ENCODE measurements at regions not wholly inside any gene's neighbourhood (a gene's known extent, or its start where the extent isn't known, plus 50 kb on each side); places are given as distances from the start of the nearest gene placed in this dataset.
A peak's percentile ranks its signal among the peaks of the same experiment; 100 is the strongest.

DNA sequence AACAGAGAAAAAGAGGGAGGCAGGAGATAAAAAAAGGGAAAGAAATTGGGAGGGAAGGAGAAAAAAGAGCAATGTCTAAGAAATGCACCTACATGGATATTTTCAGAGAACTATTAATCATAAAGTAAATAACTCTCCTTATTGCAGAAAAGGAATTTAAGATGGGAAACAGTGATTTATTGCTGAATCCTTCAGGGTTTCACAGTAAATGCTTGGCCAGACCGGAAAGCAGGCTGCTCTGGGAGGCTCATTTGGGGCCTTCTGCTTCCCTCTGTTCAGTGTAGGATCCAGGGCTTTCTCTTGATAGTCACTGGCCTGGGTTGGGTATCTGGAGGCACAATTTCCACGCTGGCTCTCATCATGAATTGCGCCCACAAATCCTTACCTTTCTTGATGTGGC lies 324.3 kb upstream of the SORL1-AS1 start:
- no peak for DNase-seq

DNA sequence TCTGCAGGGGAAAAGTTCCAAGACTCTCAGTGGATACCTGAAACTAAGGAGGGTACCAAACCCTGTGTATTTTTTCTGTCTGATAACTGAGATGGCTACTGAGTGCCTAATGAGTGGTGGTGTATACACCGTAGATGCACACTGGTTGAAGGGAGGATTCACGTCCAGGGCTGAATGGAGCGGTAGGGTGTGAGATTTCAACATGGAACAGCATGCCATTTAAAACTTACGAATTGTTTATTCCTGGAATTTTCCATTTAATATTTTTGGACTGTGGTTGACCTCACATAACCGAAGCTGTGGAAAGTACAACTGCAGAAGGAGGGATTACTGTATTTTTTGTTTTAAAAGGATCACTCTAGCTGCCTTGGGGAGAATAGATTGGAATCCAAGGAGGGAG lies 322.5 kb upstream of the SORL1-AS1 start:
- DNase-seq, result no peak

DNA sequence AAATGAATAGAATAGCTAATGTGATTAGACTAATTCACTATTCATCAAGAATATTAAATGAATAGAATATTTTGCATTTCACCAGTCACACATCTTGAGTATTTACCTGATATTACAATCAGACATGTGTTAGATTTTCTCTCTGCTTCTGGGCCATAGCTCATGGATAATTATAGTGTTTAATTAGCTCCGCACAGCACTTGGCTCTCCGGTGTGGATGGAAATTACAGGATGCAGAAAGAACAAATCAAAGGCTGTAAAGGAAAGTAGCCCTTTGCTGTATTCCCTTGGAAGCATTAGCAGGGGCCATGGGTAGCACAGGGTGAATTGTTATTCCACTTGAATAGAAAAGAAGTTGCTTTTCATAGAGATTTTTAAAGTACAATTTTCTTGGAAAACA lies 320.3 kb upstream of the SORL1-AS1 start:
- DNase-seq, result peak; percentile 25

DNA sequence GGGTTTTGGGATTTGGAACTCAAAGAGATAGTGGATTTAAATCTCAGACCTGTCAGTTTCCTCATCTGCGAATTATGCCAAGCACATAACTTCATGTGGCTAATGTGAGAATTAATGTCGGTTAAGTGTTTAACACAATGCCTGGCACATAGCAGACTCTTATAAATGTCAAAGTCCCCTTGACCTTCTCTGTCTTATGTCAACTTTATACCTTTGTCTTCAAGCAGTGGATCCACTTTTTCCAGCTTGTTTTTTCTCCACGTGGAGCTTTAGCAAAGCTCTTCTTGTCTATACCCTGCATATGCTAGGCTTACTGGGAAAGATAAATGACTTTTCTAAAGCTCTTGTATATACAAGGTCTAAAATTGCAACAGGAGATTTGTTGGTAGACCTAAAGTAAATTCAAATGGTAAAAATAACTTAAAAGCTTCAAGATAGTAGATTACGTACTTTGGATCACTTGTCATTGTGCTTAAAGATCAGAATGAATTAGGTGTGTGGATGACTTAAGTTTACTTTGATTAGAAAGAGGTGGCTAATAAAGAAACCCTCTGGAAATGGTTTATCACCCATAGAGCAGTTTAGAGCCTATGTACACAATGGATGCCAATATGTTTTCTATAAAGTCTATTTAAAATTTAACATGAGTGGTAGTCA lies 318.3 kb upstream of the SORL1-AS1 start:
- DNase-seq, result no peak

DNA sequence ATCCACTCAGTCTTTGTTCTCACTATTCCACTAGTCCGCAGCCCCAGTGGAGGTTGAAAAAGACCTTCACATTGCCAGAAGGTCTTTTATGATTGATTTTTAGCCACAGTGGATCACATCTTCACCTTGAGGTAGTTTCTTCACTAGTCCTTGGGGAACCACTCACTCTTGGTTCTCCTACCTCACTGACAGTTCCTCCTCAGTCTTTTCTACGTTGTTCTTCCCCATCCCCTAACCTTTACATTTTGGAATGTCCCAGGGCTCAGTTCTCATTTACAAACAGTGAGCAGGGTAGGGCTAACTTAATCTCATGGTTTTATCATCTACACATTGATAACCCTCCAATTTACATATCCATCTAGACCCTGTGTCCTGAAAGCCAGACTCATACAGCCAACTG lies 316.4 kb upstream of the SORL1-AS1 start:
- no peak for DNase-seq

DNA sequence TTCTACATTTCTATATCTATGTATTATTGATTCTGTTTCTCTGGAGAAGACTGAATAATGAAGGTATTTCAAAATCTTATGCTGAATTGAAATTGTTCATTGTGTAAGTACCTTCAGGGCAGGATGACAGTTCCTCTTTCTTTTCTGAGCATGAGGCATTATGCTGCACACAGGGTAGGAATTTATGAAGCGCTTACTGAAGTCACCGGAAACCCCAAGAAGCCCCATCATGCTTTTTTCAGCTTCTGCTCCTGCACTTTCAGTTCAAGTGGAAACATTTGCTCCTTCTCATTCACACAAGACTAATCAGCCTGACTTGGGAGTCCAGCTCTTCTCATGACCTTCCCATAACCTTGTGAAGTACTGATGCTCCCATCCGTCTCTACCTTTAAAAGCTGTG lies 314.7 kb upstream of the SORL1-AS1 start:
- no peak for DNase-seq

DNA sequence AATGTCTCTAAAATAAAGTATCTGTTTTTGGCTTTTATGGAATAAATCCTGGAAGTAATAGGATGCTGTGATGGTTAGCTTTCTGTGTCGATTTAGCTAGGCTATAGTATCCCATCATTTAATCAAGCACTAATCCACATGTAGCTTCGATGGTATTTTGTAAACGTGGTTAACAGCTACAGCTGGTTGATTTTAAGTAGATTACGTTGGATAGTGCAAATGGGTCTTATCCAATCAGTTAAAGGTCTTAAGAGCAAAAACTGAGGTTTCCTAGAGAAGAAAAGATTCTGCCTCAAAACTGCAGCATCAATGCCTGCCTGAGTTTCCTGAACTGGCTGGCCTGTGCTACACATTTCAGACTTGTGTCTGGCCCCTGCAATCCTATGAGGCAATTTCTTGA lies 314.2 kb upstream of the SORL1-AS1 start:
- no peak for DNase-seq

DNA sequence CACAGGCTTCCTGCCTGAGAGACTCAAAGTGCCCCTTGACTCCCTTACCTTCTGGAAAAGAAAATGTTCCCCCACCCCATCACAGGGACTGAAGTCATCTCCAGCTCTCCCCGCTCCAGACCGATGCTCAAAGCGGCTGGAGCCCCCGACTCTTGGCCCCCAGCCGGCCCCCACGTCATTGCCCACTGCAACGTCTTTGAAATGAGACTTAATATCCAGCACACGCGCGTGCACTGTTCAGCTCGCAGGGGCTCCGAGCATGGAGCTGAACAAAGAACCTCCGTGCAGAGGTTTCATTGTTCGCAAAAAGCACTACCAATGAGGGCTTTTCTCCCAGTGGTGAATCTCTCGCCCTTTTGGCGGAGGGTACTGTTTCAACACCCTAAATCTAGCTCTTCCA lies 313.4 kb upstream of the SORL1-AS1 start:
- no peak for DNase-seq

DNA sequence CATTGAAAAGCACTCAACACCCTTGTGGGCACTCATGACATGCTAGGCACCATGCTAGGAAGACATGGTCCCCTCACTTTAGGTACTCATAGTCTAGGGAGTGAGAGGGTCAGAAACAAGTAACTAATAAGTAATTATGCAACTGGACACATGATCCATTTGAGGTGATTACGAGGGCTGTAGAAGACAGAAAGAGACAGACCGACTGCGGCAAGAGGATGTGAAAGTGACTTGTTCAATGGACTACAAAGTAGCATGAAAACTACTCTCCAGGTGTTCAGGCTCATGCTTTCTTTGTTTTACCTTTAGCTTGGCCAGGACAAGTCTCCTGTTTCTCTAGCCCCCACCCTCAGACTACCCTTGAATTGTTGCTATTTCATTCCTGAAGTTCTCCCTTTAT lies 310.8 kb upstream of the SORL1-AS1 start:
- DNase-seq, result no peak

DNA sequence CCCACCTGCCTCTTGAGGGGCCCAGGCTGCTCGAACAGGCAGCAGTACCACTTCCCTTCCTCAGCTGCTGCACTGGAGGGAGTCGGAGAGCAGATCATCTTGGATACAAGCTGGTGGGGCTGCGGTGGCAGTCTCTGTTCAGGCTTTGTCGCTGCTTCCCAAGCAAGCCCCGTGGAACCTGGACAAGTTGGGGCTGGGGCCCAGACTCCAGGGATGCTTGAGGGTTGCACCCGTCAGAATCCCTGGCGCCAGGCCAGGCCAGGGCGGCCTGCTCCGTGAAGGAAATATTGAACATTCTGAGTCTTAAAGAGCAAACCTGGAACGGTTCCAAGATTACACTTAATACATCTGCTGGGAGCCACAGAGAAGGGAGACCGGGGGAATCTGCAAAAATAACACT lies 310.1 kb upstream of the SORL1-AS1 start:
- DNase-seq, result peak; percentile 77

DNA sequence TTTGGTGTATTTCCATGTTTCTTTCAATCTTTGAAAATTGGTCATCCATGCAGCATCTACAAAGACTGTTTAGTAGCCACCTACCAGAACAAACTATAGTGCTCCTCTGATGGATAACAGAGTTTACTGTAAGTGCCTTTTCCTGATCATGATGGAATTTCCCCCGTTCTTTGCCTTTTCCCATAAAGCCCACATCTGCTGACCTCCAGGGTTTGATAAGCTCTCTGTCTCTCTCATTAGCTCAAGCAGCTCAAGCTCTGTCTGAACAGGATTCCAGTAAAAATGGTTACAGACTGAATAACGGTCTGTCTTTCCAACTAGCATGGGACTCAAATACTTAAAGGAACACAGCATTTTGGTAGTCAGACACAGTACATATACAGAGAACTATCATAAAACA lies 308.4 kb upstream of the SORL1-AS1 start:
- no peak for DNase-seq

DNA sequence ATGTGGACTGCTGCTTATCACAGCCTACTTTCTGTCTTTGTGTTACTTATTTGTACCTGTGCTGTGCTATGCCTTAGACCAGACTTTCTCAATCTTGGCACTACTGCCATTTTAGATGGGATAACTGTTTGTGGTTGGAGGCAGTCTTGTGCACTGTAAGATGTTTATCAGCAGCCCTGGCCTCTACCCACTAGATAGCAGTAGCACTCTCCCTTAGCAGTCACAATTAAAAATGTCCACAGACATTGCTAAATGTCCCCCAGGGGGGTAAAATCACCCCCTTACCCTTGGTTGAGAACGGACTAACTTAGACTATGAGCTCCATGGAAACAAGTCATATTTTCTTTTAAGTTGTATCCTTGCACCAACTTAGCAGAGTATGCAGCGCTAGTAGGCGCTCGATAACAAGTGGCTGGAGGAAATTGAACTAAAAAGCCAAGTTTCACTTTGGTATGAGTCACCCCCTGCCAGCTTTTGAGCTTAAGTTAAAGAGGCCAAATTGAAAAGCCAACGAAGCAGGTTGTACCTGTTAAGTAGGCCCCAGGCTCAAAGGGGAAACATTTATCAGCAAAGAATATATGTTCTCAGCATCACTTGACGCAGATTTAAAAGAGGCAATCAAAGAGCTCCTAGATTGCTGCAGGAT lies 304.8 kb upstream of the SORL1-AS1 start:
- no peak for DNase-seq

DNA sequence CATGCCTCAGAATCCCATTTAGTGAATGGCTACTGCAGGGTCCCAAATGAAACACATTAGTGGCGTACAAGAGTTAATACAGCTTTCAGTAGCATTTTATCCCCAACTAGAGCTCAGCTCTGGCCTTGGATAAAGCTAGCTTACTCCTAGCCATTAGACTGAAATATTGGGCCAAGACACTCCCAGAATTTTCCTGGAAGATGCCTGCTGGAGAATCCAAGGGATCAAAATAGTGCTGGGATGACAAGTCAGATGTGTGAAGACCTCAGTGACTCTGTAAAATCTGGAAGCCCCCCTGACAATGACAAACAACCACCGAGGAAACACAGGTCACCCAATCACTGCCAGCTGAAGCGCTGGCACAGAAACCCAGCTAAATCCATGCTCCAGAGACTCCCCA lies 303.1 kb upstream of the SORL1-AS1 start:
- DNase-seq, result no peak

DNA sequence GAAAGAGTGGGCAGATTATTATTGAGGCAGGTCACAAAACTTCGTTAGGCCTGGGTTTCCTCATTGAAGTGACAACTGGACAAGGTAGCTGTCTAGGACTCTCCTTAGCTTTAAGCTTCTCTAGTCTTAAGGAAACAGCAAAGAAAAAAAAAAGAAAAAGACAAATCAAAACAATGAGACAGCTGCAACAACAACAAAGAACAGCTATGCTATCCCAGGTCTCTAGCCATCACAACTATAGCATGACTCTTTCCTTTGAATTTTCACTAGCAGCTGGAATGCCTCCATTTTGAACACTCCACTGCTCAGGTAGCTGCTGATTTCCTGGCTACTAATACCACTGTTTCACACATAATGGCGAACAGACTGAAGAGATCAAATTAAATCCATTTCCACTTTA lies 302.4 kb upstream of the SORL1-AS1 start:
- no peak for DNase-seq

DNA sequence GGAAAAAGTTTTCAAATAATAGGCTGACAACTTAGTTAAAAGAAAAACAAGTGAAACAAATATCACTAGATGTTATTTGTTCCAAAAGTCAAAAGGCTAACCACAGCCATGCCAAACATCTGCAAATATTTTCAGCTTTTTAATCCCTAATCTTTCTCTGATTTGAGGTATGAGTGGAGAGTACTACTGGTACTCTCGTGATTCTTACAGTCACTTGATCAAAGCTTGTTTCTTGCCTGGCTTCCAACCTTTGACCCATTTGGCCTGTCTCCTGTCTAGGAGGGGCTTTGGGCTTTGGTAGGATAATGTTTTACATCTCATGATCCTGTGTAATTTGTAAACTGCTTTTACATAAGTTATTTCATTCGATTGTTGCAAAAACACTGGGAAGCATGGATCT lies 301.8 kb upstream of the SORL1-AS1 start:
- no peak for DNase-seq

DNA sequence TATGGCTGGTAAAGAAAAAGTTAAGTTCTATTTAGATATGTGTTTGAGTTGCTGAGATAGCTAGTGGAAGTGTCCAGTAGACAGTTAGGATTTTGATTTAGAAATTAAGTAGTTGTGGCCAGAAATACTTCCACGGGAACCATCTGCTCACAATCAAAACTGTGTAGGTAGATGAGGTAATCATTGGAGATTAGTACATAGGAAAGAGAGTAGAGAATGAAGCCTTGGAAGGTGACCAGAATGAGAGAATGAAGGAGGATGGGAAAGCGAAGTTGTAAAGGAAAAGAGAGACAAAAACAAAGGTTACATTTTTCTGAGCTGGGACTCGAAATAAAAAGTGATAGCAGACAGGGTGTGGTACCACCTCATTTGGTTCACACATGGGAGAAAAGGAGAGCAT lies 296.9 kb upstream of the SORL1-AS1 start:
- DNase-seq, result no peak

DNA sequence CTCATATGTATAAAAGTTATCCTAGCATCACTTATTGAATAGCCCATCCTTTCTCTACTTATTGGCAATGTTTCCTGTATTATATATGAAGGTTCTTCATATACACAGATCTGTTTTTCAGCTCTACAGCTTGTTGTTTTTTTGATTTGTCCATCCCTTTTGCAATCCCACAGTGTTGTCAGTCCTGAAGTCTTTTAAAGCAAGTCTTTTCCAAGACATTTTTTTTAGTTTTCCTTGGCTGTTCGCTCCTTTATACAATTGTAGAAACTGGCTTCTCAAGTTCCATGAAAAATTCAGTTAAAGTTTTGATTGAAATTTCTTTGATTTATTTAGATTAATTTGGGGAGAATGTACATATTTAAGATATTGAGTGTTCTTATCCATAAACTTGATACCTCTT lies 295.3 kb upstream of the SORL1-AS1 start:
- DNase-seq, result no peak

DNA sequence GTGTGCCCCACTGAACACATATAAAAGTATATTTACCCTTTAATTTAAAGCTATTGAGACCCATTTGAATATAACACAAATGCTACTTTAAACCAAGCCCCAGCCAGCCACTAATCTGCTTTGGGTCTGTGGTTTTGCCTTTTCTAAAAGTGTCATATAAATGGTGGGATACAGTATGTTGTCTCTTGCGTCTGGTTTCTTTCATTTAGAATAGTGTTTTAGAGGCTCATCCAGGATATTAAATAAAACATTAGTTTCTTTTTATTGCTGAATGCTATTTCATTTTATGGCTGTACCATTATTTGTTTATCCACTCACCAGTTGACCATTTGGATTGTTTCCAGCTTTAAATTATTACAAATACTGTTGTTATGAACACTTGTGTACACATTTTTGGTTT lies 290.5 kb upstream of the SORL1-AS1 start:
- DNase-seq, result no peak

DNA sequence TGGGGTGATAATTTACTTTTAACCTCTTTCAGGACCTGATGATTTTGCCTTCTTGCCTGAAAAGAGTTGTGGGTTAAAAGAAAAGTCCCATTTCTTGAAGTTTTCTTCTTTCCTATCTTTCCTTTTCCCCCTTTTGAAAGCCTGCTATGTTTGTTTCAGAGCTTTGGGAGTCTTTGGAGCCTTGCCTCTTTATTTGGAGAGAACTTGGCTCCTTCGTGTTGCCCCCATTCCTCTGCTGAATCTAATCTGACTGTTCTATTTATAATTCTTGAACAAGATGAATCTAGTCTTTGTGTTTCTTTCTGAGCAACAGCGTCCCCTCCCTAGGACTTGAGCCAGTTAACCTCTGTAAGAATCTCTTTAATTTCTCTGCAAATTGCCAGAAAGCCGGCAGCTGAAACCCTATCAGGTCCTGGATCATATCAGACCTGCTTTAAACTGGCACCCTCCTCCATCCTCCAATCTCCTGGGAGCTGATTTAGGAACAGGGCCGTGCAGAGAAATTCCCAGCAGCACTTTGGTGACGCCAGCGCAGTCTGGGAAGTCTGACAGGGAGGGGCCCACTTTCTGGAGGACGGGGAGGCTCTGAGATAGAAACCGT lies 289.1 kb upstream of the SORL1-AS1 start:
- peak; percentile 5 for DNase-seq

DNA sequence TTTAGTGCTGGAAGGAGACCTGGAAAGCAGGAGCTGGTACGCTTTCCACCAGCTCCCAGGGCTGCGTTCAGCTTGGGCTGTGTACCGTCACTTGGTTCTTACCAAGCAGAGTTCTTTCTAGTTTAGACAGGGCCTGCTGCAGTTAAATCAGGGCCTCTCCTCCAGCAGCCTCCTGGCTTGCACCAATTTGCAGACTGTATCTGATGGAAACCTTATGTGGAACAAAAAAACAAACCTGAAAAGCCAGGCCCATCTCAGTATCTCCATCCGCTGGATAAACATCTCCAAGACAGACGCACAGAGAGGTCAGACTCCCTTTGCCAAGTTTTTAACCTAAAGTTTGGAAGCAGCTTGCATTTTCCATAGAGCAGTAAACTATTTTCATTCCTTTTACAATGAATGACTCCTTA lies 288.6 kb upstream of the SORL1-AS1 start:
- no peak for DNase-seq

DNA sequence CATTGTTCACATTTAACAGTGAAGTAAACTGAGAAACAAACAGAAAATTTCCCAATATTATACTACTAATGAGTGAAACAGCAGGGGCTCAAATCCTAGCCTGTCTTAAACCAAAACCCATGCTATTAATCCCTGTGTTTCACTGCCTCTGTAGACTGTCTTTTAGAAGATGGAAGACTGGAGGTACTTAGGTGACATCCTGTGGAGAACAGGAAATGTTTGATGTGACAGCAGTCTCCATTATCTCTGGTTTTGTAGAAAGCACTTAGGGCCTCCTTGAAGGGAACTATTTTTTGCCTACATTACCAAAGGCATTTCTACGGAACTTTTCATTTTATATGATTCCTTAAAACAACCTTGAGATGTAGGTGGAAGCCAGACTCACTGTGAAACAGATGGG lies 288.1 kb upstream of the SORL1-AS1 start:
- DNase-seq, result no peak

DNA sequence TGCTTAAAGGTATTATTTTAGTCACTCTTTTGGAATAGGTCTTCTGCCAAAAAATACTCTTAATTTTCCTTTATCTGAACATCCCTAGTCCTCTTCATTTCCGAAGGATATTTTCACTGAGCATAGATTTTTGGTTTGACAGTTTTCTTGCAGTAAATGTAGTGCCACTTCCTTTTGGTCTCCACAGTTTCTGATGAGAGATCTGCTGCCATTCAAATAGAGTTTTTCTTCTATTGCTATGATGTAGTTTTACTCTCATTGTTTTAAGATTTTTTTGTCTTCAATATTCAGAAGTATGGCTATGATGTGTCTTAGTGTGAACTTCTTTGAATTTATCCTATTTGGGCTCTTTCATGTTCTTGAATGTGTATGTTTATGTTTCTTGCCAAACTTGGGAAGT lies 281.1 kb upstream of the SORL1-AS1 start:
- no peak for DNase-seq

DNA sequence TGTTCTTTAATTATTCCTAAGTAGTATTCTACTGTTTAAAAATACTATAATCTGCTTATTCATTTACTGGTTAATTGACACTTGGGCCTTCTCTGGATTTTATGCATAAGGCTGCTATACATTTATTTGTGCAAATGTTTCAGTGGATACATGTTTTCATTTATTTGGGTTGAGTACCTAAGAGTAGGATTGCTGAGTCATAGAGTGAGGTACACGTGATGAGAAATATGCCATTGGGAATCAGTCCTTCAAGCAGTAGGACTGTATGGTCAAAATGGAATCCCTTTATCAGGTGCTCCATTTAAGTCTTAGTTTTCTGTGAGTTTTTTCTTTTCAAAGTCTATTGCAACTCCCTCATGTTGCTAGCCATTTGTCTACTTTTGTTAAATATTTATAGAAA lies 275.2 kb upstream of the SORL1-AS1 start:
- no peak for DNase-seq

DNA sequence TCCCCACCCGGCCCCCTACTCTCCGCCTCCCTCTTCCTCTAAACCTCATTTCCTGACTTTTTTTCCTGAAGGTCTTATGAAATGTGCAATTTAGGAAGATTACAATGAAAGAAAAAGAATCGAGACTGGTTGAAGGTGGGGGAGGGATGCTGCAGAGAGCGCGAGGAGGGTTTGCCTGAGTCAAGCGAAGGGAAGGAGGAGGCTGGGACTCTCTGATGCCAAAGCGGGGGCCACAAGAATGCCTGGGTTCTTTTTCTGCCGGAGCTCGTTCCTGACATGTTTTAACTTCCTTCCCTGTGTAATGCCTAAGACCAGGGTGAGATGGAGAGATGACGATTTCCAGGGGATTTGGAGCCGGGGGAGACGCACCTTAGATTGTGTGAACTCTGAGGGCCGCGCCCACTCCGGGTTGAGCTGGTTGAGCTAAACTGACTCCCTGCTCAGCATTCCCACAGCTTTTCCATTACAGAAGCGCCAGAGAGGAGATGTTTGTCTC lies 270.5 kb upstream of the SORL1-AS1 start:
- DNase-seq, result peak; percentile 60

All from NCI-H2227 treated with DMSO at 0.1 percent for 48 hours (cell line).